ENCODE measurements at regions not wholly inside any gene's neighbourhood (a gene's known extent, or its start where the extent isn't known, plus 50 kb on each side); places are given as distances from the start of the nearest gene placed in this dataset.
A peak's percentile ranks its signal among the peaks of the same experiment; 100 is the strongest.

GRCh38 chr4:159758061-159758460 lies 655.2 kb downstream of the RAPGEF2 start:
- H3K27me3 Mint-ChIP-seq (ENCODE audit: low read depth): no peaks in the 10 kb centered on the region
- ATAC-seq (no peak), DNase-seq (ENCODE audit: low spot score) (no peak)
- peaks cover 56% of the 10 kb centered on the region for H3K9me3 Mint-ChIP-seq
- CTCF ChIA-PET: no interaction called here
- H3K4me1 Mint-ChIP-seq: no peaks in the 10 kb centered on the region
- POLR2A ChIA-PET: no interaction called here
- no peak overlapping the region for H3K27ac Mint-ChIP-seq
- H3K4me3 Mint-ChIP-seq: no peak overlapping the region
- peaks cover 27% of the 10 kb centered on the region for H3K36me3 Mint-ChIP-seq
- no peak for TF ChIP-seq SMAD4 (CRISPR knock-in tag; IDR thresholded peaks at IDR 0.05)

DNA sequence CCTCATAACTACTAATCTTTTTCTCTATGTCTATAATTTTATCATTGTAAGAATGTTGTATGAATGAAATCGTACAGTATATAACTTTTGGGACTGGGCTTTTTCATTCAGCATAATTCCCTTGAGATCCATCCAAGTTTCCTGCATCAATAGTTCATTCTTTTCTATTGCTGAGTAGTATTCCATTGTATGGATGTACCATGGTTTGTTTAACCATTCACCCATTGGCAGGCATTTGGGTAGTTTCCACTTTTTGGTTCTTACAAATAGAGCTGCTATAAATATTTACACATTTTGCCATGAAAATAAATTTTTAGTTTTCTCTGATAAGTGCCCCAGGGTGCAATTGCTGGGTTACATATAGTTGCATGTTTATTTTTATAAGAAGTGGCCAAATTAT lies 659.8 kb downstream of the RAPGEF2 start:
- ChIA-PET CTCF (no interaction called here), POLR2A (no interaction called here)
- Mint-ChIP-seq H3K27me3 (ENCODE audit: low read depth) (no peaks in the 10 kb centered on the region), H3K4me3 (no peak overlapping the region), H3K9me3 (peaks cover 37% of the 10 kb centered on the region), H3K4me1 (no peaks in the 10 kb centered on the region), H3K36me3 (peaks cover 7% of the 10 kb centered on the region), H3K27ac (no peak overlapping the region)
- no peak for TF ChIP-seq CTCF (IDR thresholded peaks at IDR 0.05)
- no peak for TF ChIP-seq HMGA2 (CRISPR knock-in tag; IDR thresholded peaks at IDR 0.05)
- TF ChIP-seq E2F5 (CRISPR knock-in tag; IDR thresholded peaks at IDR 0.05): no peak
- no peak for TF ChIP-seq JAZF1 (CRISPR knock-in tag; IDR thresholded peaks at IDR 0.05)
- TF ChIP-seq TEAD4 (CRISPR knock-in tag; IDR thresholded peaks at IDR 0.05): no peak
- TF ChIP-seq ZBTB21 (CRISPR knock-in tag; IDR thresholded peaks at IDR 0.05; ENCODE audit: borderline replicate concordance): no peak
- no peak for TF ChIP-seq STAT6 (CRISPR knock-in tag; conservative IDR thresholded peaks at IDR 0.05; ENCODE audit: low read depth)
- no peak for TF ChIP-seq ZNF396 (CRISPR knock-in tag; IDR thresholded peaks at IDR 0.05; ENCODE audit: borderline replicate concordance)
- no peak for TF ChIP-seq ATF6 (CRISPR knock-in tag; IDR thresholded peaks at IDR 0.05)
- ATAC-seq (no peak), DNase-seq (ENCODE audit: low spot score) (no peak)

GRCh38 chr4:159764343-159764952 lies 661.6 kb downstream of the RAPGEF2 start:
- ATAC-seq: peak; percentile 89
- CTCF ChIA-PET: interaction anchor here (0.7 to 1.9 kb wide), 9 partner anchors 13 to 301 kb away, joined by 3 to 5 read pairs (median 3); no protein-coding TSS in a partner anchor
- Mint-ChIP-seq H3K9me3 (peaks cover 33% of the 10 kb centered on the region), H3K36me3 (peaks cover 7% of the 10 kb centered on the region), H3K4me1 (no peaks in the 10 kb centered on the region), H3K4me3 (no peak overlapping the region), H3K27ac (no peak overlapping the region), H3K27me3 (ENCODE audit: low read depth) (no peaks in the 10 kb centered on the region)
- no peak for DNase-seq (ENCODE audit: low spot score)
- TF ChIP-seq RORB (CRISPR knock-in tag; IDR thresholded peaks at IDR 0.05): no peak
- no peak for TF ChIP-seq ZNF671 (CRISPR knock-in tag; IDR thresholded peaks at IDR 0.05)
- TF ChIP-seq CTCF (IDR thresholded peaks at IDR 0.05): peak; percentile 49
- TF ChIP-seq, protein P1, sequence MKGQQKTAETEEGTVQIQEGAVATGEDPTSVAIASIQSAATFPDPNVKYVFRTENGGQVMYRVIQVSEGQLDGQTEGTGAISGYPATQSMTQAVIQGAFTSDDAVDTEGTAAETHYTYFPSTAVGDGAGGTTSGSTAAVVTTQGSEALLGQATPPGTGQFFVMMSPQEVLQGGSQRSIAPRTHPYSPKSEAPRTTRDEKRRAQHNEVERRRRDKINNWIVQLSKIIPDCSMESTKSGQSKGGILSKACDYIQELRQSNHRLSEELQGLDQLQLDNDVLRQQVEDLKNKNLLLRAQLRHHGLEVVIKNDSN (CRISPR knock-in tag; IDR thresholded peaks at IDR 0.05): no peak
- POLR2A ChIA-PET: no interaction called here

All from WTC11 (cell line).